Left kidney (tissue), 1 donor: ENCODE measurements at regions not wholly inside any gene's neighbourhood (a gene's known extent, or its start where the extent isn't known, plus 50 kb on each side); places are given as distances from the start of the nearest gene placed in this dataset.

Source experiments
- DNase-seq: peaks from one replicate; pipeline ENCODE4 v3.0.0-alpha.2; 2013

GRCh38 chr17:77001487-77001886 lies 133.3 kb downstream of the MGAT5B start:
- no peak for DNase-seq

GRCh38 chr17:77002103-77003045 lies 134.2 kb downstream of the MGAT5B start:
- DNase-seq = no peak

- DNase-seq = no peak
Measured at GRCh38 chr17:77003699-77004098, 135.5 kb downstream of the MGAT5B start.

- no peak for DNase-seq
Measured at GRCh38 chr17:77006971-77007649, 133.7 kb upstream of the SEC14L1 start.

- no peak for DNase-seq
Measured at GRCh38 chr17:77009877-77010276, 130.9 kb upstream of the SEC14L1 start.

GRCh38 chr17:77010667-77011066 lies 130.1 kb upstream of the SEC14L1 start:
- no peak for DNase-seq

GRCh38 chr17:77011173-77012011 lies 129.4 kb upstream of the SEC14L1 start:
- no peak for DNase-seq

- no peak for DNase-seq
Measured at GRCh38 chr17:77018504-77018903, 122.3 kb upstream of the SEC14L1 start.

GRCh38 chr17:77019893-77020379 lies 120.8 kb upstream of the SEC14L1 start:
- DNase-seq = no peak

GRCh38 chr17:77020973-77021372 lies 119.8 kb upstream of the SEC14L1 start:
- DNase-seq = no peak

GRCh38 chr17:77022766-77023165 lies 118.0 kb upstream of the SEC14L1 start:
- no peak for DNase-seq

- no peak for DNase-seq
Measured at GRCh38 chr17:77025781-77026180, 115.0 kb upstream of the SEC14L1 start.

- DNase-seq = no peak
Measured at GRCh38 chr17:77027271-77027889, 113.4 kb upstream of the SEC14L1 start.

- DNase-seq = no peak
Measured at GRCh38 chr17:77028900-77029299, 111.9 kb upstream of the SEC14L1 start.

- DNase-seq = no peak
Measured at GRCh38 chr17:77032929-77033328, 107.8 kb upstream of the SEC14L1 start.

GRCh38 chr17:77033892-77034404 lies 106.8 kb upstream of the SEC14L1 start:
- DNase-seq = no peak

GRCh38 chr17:77034677-77035424 lies 105.9 kb upstream of the SEC14L1 start:
- no peak for DNase-seq

GRCh38 chr17:77035526-77035925 lies 105.2 kb upstream of the SEC14L1 start:
- DNase-seq = no peak

- no peak for DNase-seq
Measured at GRCh38 chr17:77036136-77036840, 104.5 kb upstream of the SEC14L1 start.

- peak; percentile 30 for DNase-seq
Measured at GRCh38 chr17:77036841-77037381, 103.9 kb upstream of the SEC14L1 start.
